HG03064 (cell line): ENCODE measurements at regions not wholly inside any gene's neighbourhood (a gene's known extent, or its start where the extent isn't known, plus 50 kb on each side); places are given as distances from the start of the nearest gene placed in this dataset.

Source experiments
- ATAC-seq: cut with Tn5 transposase; IDR thresholded peaks from one replicate; pipeline ENCODE4 v1.9.1; 2021; ENCODE audit warnings: low read depth; ENCODE audit not compliant: unreplicated experiment

GRCh38 chr5:74408150-74409043 is 232.1 kb downstream of the ENC1 start:
- ATAC-seq: no peak

GRCh38 chr5:74407701-74408100 is 232.8 kb downstream of the ENC1 start:
- ATAC-seq: no peak

GRCh38 chr5:74406844-74407243 is 233.7 kb downstream of the ENC1 start:
- no peak for ATAC-seq

- ATAC-seq: no peak
These were observed 234.9 kb downstream of the ENC1 start for GRCh38 chr5:74405593-74405992.

- ATAC-seq: no peak
These were observed 235.7 kb downstream of the ENC1 start for GRCh38 chr5:74404574-74405508.

GRCh38 chr5:74403771-74404170 is 236.8 kb downstream of the ENC1 start:
- no peak for ATAC-seq

GRCh38 chr5:74402553-74402952 is 238.0 kb downstream of the ENC1 start:
- ATAC-seq: no peak

GRCh38 chr5:74401946-74402320 is 238.6 kb downstream of the ENC1 start:
- ATAC-seq: no peak

- ATAC-seq: no peak
These were observed 239.1 kb downstream of the ENC1 start for GRCh38 chr5:74401281-74401945.

GRCh38 chr5:74400067-74400466 is 240.5 kb downstream of the ENC1 start:
- no peak for ATAC-seq

- ATAC-seq: no peak
These were observed 243.5 kb downstream of the ENC1 start for GRCh38 chr5:74396913-74397622.

- no peak for ATAC-seq
These were observed 245.3 kb downstream of the ENC1 start for GRCh38 chr5:74394916-74395880.

- no peak for ATAC-seq
These were observed 246.0 kb downstream of the ENC1 start for GRCh38 chr5:74394528-74394915.

- ATAC-seq: no peak
These were observed 246.6 kb downstream of the ENC1 start for GRCh38 chr5:74393943-74394342.

- no peak for ATAC-seq
These were observed 247.7 kb downstream of the ENC1 start for GRCh38 chr5:74392711-74393351.

- ATAC-seq: no peak
These were observed 249.1 kb downstream of the ENC1 start for GRCh38 chr5:74391410-74391809.

GRCh38 chr5:74390822-74391221 is 249.7 kb downstream of the ENC1 start:
- no peak for ATAC-seq

- no peak for ATAC-seq
These were observed 250.3 kb downstream of the ENC1 start for GRCh38 chr5:74390306-74390637.
